Parathyroid adenoma (tissue), 2 donors: ENCODE measurements at regions not wholly inside any gene's neighbourhood (a gene's known extent, or its start where the extent isn't known, plus 50 kb on each side); places are given as distances from the start of the nearest gene placed in this dataset.

Source experiments
- H2AFZ ChIP-seq: fragments of 300-600 bp; sonication (generic); one replicate; pipeline ENCODE4 v1.7.0; 2017; ENCODE audit warnings: antibody characterized with exemption, mild to moderate bottlenecking
- H3K27ac ChIP-seq: fragments of 300-600 bp; sonication (generic); one replicate; pipeline ENCODE4 v1.7.0; 2017
- H3K27me3 ChIP-seq: fragments of 300-600 bp; sonication (generic); one replicate; pipeline ENCODE4 v1.7.0; 2017; ENCODE audit warnings: low read length; ENCODE audit not compliant: control insufficient read depth, insufficient read depth
- H3K36me3 ChIP-seq: fragments of 300-600 bp; sonication (generic); one replicate; pipeline ENCODE4 v1.7.0; 2017; ENCODE audit warnings: low read length; ENCODE audit not compliant: control insufficient read depth, insufficient read depth
- H3K4me1 ChIP-seq: fragments of 300-600 bp; sonication (generic); one replicate; pipeline ENCODE4 v1.7.0; 2017; ENCODE audit warnings: control low read depth
- H3K4me2 ChIP-seq: fragments of 300-600 bp; sonication (generic); one replicate; pipeline ENCODE4 v1.7.0; 2017; ENCODE audit warnings: low read length
- H3K4me3 ChIP-seq: fragments of 300-600 bp; sonication (generic); one replicate; pipeline ENCODE4 v1.7.0; 2017; ENCODE audit warnings: low read depth, low read length
- H3K79me2 ChIP-seq: fragments of 300-600 bp; sonication (generic); one replicate; pipeline ENCODE4 v1.7.0; 2017; ENCODE audit warnings: control low read depth
- H3K9ac ChIP-seq: fragments of 300-600 bp; sonication (generic); one replicate; pipeline ENCODE4 v1.7.0; 2017; ENCODE audit warnings: mild to moderate bottlenecking
- H3K9me3 ChIP-seq: fragments of 300-600 bp; sonication (generic); one replicate; pipeline ENCODE4 v1.7.0; 2017; ENCODE audit warnings: low read length; ENCODE audit not compliant: control insufficient read depth
- CTCF ChIP-seq: fragments of 300-600 bp; sonication (generic); IDR thresholded peaks from one replicate; pipeline ENCODE4 v1.7.0; 2017; ENCODE audit warnings: antibody characterized with exemption, mild to moderate bottlenecking
- donor health status: primary hyperparathyroidism.

- Histone ChIP-seq H3K36me3 (no peaks in the 10 kb centered on the region), H3K9ac (no peak overlapping the region), H3K27me3 (no peaks in the 10 kb centered on the region), H3K27ac (no peak overlapping the region), H3K4me3 (no peak overlapping the region), H3K9me3 (no peaks in the 10 kb centered on the region), H3K79me2 (no peaks in the 10 kb centered on the region), H2AFZ (no peak overlapping the region), H3K4me1 (no peaks in the 10 kb centered on the region), H3K4me2 (no peak overlapping the region)
- TF ChIP-seq CTCF, result no peak
Observed at GRCh38 chr3:182309120-182309519, 484.2 kb upstream of the ATP11B start.

GRCh38 chr3:182315313-182315712 is 478.0 kb upstream of the ATP11B start:
- Histone ChIP-seq H3K4me2 (no peak overlapping the region), H3K9me3 (peaks cover 2% of the 10 kb centered on the region), H3K4me1 (no peaks in the 10 kb centered on the region), H2AFZ (no peak overlapping the region), H3K79me2 (no peaks in the 10 kb centered on the region), H3K4me3 (no peak overlapping the region), H3K36me3 (no peaks in the 10 kb centered on the region), H3K27me3 (no peaks in the 10 kb centered on the region), H3K9ac (no peak overlapping the region), H3K27ac (no peak overlapping the region)
- no peak for TF ChIP-seq CTCF

- Histone ChIP-seq H3K9me3 (peaks cover 2% of the 10 kb centered on the region), H2AFZ (no peak overlapping the region)
Observed at GRCh38 chr3:182323126-182323700, 470.1 kb upstream of the ATP11B start.

GRCh38 chr3:182323898-182324297 is 469.4 kb upstream of the ATP11B start:
- no peak overlapping the region for H3K4me3 ChIP-seq
- no peaks in the 10 kb centered on the region for H3K27me3 ChIP-seq
- no peak overlapping the region for H3K9ac ChIP-seq
- H3K27ac ChIP-seq, result no peak overlapping the region
- no peak overlapping the region for H3K4me2 ChIP-seq
- peaks cover 2% of the 10 kb centered on the region for H3K9me3 ChIP-seq
- no peak for TF ChIP-seq CTCF
- H3K36me3 ChIP-seq, result no peaks in the 10 kb centered on the region
- H2AFZ ChIP-seq, result no peak overlapping the region
- H3K79me2 ChIP-seq, result no peaks in the 10 kb centered on the region
- no peaks in the 10 kb centered on the region for H3K4me1 ChIP-seq

More at GRCh38 chr3:182323126-182323700, 470.1 kb upstream of the ATP11B start:
- Histone ChIP-seq H3K4me3 (no peak overlapping the region), H3K36me3 (no peaks in the 10 kb centered on the region), H3K27ac (no peak overlapping the region), H3K9ac (no peak overlapping the region), H3K4me1 (no peaks in the 10 kb centered on the region), H3K4me2 (no peak overlapping the region), H3K27me3 (no peaks in the 10 kb centered on the region), H3K79me2 (no peaks in the 10 kb centered on the region)
- TF ChIP-seq CTCF, result no peak

- H3K36me3 ChIP-seq, result no peaks in the 10 kb centered on the region
- no peak for TF ChIP-seq CTCF
- H3K27me3 ChIP-seq, result no peaks in the 10 kb centered on the region
- H3K4me3 ChIP-seq, result no peak overlapping the region
- H2AFZ ChIP-seq, result no peak overlapping the region
- no peak overlapping the region for H3K4me2 ChIP-seq
- no peak overlapping the region for H3K27ac ChIP-seq
- no peaks in the 10 kb centered on the region for H3K4me1 ChIP-seq
- H3K9me3 ChIP-seq, result no peaks in the 10 kb centered on the region
- no peaks in the 10 kb centered on the region for H3K79me2 ChIP-seq
- H3K9ac ChIP-seq, result no peak overlapping the region
Observed at GRCh38 chr3:182325213-182325950, 467.9 kb upstream of the ATP11B start.
